ENCODE measurements at regions not wholly inside any gene's neighbourhood (a gene's known extent, or its start where the extent isn't known, plus 50 kb on each side); places are given as distances from the start of the nearest gene placed in this dataset.

DNA sequence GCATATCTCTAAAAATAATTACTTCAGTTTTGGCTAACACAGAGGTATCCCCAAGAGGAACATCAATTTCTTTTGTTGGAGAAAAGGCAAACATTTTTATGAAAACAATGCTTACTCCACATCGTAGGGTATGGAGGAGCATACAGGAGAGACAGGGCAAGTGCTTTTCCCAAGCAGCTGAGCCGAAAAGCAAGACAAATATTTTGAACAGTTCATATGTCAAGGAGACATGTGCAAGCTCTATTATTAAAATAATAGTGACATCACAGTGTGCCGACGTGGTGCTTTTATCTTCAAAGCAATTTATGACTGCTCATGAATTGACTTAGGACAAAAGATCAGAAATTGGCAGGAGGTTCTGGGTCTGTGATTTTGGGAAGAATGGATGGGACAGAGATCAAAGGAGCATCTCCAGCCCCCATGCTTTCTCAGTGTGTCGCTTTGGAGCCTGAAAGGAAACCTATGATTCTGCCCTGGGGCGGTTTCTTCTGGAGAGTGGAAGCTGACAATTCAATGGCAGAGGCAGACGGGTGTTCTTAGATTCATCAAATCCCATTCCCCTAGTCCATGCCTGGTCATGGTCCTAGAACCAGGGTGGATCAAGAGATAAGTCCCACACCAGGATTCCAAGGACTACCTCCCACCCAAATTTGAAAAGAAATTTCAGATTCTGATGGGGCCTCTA, 97.1 kb downstream of the JCAD start:
- H3K9me3 ChIP-seq (replicated peaks) = no peaks in the 10 kb centered on the region
- peaks cover 10% of the 10 kb centered on the region for H3K4me1 ChIP-seq
- no peak overlapping the region for H3K4me3 ChIP-seq
- no peak for DNase-seq
- no peak overlapping the region for H3K27ac ChIP-seq
- no peaks in the 10 kb centered on the region for H3K36me3 ChIP-seq
- H3K27me3 ChIP-seq = no peaks in the 10 kb centered on the region; the same call in 1 of the 2 replicates

DNA sequence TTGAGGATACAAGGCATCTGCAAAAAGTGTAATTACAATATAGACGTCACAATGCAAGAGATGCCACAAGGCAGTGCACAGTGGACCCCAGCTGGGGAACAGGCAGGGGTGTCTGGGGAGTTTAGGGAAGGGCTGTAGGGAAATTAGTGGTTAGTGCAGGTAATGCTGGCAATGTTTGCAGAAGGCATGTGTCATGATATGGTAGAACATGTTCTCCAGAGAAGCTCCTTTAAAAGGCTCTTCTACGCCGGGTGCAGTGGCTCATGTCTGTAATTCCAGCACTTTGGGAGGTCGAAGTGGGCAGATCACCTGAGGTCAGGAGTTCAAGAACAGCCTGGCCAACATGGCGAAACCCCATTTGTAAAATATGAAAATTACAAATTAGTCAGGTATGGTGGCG, 98.0 kb downstream of the JCAD start:
- H3K36me3 ChIP-seq = no peaks in the 10 kb centered on the region
- no peak overlapping the region for H3K27ac ChIP-seq
- no peaks in the 10 kb centered on the region; the same call in 1 of the 2 replicates for H3K27me3 ChIP-seq
- DNase-seq = peak in 1 of 2 experiments; percentile 25
- peaks cover 10% of the 10 kb centered on the region for H3K4me1 ChIP-seq
- H3K4me3 ChIP-seq = no peak overlapping the region
- H3K9me3 ChIP-seq (replicated peaks) = no peaks in the 10 kb centered on the region

DNA sequence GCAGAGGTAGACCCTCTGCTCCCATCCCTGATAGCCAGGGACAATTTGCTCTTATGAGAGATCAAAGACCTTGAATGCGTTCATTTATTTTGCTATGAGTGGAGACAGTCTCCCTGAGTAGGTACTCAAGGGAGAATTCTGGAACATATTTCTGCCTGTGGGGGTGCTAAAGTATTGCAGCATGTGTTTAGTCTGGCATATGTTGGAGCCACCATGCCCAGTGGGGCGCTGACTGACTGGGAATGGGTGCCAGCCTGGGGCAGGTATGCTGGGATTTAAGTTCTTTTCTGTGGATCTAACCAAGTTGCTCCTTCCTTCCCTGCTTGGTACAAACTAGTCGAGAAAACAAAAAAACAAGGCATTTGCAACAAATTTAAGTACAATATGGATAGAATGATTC, 99.1 kb downstream of the JCAD start:
- Histone ChIP-seq H3K36me3 (no peaks in the 10 kb centered on the region), H3K27me3 (no peaks in the 10 kb centered on the region; the same call in 1 of the 2 replicates), H3K4me3 (no peak overlapping the region), H3K9me3 (replicated peaks) (no peaks in the 10 kb centered on the region), H3K27ac (no peak overlapping the region), H3K4me1 (peaks cover 10% of the 10 kb centered on the region)
- no peak for DNase-seq

DNA sequence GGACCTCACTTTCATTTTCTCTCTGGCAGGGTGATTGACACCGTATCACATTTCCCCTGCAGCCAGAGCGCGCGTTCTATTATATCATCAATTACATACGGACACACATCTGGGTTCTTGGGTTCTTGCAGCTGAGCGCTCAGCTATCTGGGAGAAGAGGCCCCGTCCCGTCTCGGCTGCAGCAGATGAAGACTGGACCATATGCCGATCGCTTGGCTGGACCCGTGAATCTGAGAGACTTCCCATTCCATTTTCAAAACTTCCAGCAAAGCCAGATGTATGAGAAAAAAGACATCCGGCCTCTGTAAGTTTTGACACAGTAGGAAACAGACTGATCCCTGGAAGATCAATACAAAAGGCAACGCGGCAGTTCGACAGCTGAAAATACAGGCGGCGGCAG, 99.8 kb downstream of the JCAD start:
- Histone ChIP-seq H3K36me3 (no peaks in the 10 kb centered on the region), H3K9me3 (replicated peaks) (no peaks in the 10 kb centered on the region), H3K4me1 (peaks cover 10% of the 10 kb centered on the region), H3K27ac (no peak overlapping the region), H3K27me3 (no peaks in the 10 kb centered on the region; the same call in 1 of the 2 replicates), H3K4me3 (no peak overlapping the region)
- no peak for DNase-seq

DNA sequence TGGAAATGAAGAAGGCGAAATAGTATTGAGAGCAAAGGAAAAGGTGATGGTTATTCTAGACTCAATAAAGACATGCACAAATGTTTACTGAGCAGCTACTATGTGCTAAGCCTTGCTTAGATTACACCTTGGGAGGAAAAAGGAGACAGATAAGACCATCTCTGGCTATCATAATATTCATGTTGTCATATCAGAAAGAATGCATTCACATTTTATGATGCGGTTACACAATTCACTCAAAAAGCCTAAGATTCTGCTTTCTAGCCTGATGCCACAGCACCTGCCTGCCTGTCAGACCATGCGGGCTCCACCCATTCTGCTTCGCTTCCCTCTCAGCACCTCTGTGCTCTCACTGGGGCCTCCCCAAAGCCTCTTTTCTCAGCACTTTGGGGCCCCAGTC, 100.9 kb downstream of the JCAD start:
- no peak for DNase-seq
- Histone ChIP-seq H3K36me3 (no peaks in the 10 kb centered on the region), H3K27ac (no peak overlapping the region), H3K9me3 (replicated peaks) (no peaks in the 10 kb centered on the region), H3K4me1 (peaks cover 10% of the 10 kb centered on the region), H3K27me3 (no peaks in the 10 kb centered on the region; the same call in 1 of the 2 replicates), H3K4me3 (no peak overlapping the region)

DNA sequence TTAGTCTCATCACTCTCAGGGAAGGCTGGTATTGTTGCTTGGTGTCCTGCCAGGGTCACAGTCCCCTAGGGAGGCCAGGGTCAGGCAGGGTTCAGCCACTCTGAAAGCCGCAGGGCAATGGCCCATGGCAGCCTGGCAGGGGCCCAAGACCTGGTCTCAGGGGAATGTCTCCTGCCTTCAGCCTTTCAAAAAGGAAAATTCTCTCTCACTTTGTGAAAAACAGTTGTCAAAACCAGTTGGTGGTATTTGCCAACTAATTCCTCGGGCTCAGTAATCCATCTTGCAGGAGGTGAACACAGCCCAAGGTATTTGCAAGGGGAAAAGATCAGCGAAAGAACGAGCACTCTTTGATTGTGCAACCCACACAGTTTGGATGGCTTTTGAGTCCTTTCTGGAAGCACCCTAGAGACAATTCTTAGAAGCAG, 101.5 kb downstream of the JCAD start:
- H3K27me3 ChIP-seq = no peaks in the 10 kb centered on the region; the same call in 1 of the 2 replicates
- no peaks in the 10 kb centered on the region for H3K9me3 ChIP-seq (replicated peaks)
- H3K4me1 ChIP-seq = peaks cover 10% of the 10 kb centered on the region
- peak; percentile 72 to 78 for DNase-seq
- H3K4me3 ChIP-seq = no peak overlapping the region
- H3K27ac ChIP-seq = no peak overlapping the region
- no peaks in the 10 kb centered on the region for H3K36me3 ChIP-seq

DNA sequence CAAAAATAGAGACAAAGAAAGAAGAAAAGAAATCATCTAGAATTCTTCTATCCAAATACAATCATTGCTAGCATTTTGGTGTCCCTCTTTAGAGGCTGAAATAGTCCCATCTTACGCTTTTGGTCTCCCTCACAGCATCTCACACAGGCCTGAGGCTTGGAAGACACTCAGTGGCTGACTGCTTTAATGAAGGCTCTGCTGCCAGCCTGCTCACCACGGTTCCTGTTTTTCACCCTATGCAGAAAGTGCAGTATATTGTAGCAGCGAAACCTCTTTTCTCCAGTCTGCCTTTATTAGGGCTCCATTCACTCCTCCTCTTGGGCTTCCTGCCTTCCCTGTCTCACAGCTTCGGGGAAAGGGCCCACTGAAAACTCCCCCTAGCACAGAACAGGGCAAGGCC, 102.2 kb downstream of the JCAD start:
- Histone ChIP-seq H3K27ac (no peak overlapping the region), H3K4me1 (peaks cover 10% of the 10 kb centered on the region), H3K27me3 (no peaks in the 10 kb centered on the region; the same call in 1 of the 2 replicates), H3K9me3 (replicated peaks) (no peaks in the 10 kb centered on the region), H3K4me3 (no peak overlapping the region), H3K36me3 (no peaks in the 10 kb centered on the region)
- no peak for DNase-seq

DNA sequence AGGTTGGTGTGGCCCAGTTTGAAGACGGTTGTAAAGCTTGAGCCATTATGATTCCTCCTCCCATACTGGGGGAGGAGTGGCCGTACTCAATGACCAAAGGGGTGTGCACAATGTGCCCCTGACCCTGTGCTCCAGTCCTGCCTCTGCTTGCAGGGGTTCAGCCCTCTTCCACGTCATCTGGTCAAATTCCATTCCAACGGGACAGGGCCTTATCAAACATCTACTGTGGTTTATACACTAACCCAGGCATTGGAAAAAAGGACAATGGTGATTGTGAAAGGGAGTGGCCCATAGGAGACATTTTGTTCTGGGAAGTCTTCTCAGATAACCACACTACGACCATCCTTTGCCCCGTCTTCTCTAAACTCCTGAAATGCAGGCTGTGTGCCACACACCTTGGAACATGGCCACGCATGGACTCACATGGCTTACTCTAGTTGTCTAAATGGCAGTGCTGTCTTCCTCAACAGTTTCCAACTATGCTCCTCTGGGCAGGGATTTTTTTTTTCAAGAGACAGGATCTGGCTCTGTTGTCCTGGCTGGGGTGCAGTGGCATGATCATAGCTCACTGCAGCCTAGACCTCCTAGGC, 103.0 kb downstream of the JCAD start:
- peaks cover 12% of the 10 kb centered on the region for H3K4me1 ChIP-seq
- H3K36me3 ChIP-seq = no peaks in the 10 kb centered on the region
- no peaks in the 10 kb centered on the region; the same call in 1 of the 2 replicates for H3K27me3 ChIP-seq
- H3K9me3 ChIP-seq (replicated peaks) = no peaks in the 10 kb centered on the region
- no peak for DNase-seq
- H3K27ac ChIP-seq = no peak overlapping the region
- H3K4me3 ChIP-seq = no peak overlapping the region

DNA sequence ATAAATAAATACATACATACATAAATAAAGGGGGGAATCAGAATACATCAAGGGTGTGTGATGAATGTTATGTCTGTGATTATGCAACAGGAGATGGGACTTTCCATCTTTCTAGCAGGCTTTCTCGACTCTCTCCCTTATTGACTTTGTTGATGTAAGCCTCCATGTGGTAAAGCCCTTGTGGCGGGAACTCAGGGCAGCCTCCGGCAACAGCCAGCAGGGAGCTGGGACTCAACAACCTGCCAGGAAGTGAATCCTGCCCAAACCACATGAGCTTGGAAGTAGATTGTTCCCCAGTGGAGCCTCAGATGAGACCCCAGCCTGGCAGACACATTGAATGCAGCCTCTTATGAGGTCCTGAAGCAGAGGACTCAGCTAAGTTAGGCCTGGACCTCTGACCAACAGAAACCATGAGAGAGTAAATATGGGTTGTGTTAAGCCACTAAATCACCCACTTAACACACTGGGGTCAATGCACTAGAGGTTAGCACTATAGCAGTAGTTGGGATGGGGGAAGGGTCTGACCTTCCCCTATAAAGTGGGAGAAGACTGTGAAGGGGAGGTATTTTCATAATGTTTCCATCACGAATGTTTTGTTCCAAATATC, 104.0 kb downstream of the JCAD start:
- Histone ChIP-seq H3K27ac (no peak overlapping the region), H3K36me3 (no peaks in the 10 kb centered on the region), H3K9me3 (replicated peaks) (no peaks in the 10 kb centered on the region), H3K4me3 (no peak overlapping the region), H3K4me1 (peaks cover 17% of the 10 kb centered on the region), H3K27me3 (no peaks in the 10 kb centered on the region)
- peak; percentile 23 to 57 for DNase-seq

DNA sequence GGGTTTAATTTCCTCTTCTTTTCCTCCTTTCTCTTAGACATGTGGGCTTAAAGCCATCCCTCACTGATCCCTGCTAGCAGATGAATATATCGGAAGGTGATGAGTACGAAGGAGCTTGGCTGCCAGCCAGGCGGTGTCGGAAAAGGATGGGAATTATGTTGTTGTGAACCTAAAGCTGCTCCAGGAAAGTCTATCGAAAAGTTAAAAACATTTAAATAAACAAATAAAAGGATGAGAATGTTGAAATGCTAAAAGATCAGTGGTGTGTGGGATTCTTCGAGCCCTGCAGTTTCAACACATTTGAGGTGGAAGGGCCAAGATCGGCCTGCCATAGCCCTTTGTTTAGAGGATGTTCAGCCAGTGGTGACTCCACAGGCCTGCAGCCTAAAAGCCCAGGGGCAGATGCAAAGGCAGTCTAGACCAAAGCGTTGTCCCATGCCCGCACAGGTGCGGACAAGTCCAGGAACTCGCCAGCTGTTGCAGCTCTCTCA, 107.9 kb downstream of the JCAD start:
- Histone ChIP-seq H3K4me1 (peaks cover 16% of the 10 kb centered on the region), H3K27me3 (no peaks in the 10 kb centered on the region), H3K4me3 (no peak overlapping the region), H3K36me3 (no peaks in the 10 kb centered on the region), H3K9me3 (replicated peaks) (no peaks in the 10 kb centered on the region), H3K27ac (no peak overlapping the region)
- DNase-seq = peak; percentile 57 to 77

DNA sequence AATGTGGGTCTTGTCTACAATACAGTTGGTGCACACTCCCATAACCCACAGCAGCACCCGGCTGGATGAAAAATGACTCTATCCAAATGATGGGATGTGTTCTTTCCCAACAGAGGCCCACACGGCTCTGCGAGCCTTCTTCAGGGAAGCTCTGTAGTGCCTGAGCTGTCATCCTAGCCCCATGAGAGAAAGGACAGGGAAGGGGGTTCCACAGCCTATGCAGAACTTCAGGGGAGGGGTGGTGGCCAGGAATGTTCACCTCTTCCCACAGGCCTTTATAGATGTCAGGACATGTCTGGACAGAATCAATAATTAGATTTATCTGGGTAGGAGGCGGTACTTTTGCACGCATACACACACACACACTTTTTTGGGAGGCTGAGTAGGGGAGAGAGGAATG, 109.0 kb downstream of the JCAD start:
- no peaks in the 10 kb centered on the region; the same call in 1 of the 2 replicates for H3K9me3 ChIP-seq (replicated peaks)
- no peaks in the 10 kb centered on the region for H3K36me3 ChIP-seq
- H3K27ac ChIP-seq = no peak overlapping the region
- H3K27me3 ChIP-seq = no peaks in the 10 kb centered on the region
- DNase-seq = no peak
- no peak overlapping the region for H3K4me3 ChIP-seq
- peaks cover 16% of the 10 kb centered on the region for H3K4me1 ChIP-seq

DNA sequence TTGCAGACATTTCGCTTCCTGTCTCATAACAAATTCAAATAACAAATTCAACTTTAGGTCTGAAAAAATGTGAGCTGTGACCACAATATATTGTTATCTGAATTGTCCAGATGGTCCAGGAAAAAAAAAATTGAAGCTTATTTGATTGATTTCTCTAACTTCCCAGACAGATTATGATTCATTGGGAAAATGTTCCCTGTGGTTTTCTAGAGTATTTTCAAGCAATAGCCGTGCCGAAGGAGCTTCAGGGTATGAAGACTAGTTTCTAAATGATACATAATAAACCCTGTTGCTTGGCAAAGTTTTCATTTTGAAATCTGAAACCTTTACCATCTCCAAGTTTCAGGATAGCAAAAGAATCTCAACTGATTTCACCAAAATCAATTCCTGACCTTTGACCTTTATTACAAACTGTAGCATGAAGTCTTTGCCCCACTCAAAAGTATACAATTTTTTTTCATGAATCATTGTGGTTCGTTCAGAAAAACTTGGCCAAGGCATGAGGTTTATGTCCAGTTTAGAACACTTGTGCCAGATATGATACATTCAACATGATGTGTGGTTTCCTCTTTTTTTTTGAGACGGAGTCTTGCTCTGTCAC, 109.9 kb downstream of the JCAD start:
- H3K36me3 ChIP-seq = no peaks in the 10 kb centered on the region
- DNase-seq = peak in 1 of 2 experiments; percentile 23
- peaks cover 16% of the 10 kb centered on the region for H3K4me1 ChIP-seq
- no peaks in the 10 kb centered on the region; the same call in 1 of the 2 replicates for H3K9me3 ChIP-seq (replicated peaks)
- H3K4me3 ChIP-seq = no peak overlapping the region
- peak overlapping the region; percentile 31 for H3K27ac ChIP-seq
- no peaks in the 10 kb centered on the region for H3K27me3 ChIP-seq

DNA sequence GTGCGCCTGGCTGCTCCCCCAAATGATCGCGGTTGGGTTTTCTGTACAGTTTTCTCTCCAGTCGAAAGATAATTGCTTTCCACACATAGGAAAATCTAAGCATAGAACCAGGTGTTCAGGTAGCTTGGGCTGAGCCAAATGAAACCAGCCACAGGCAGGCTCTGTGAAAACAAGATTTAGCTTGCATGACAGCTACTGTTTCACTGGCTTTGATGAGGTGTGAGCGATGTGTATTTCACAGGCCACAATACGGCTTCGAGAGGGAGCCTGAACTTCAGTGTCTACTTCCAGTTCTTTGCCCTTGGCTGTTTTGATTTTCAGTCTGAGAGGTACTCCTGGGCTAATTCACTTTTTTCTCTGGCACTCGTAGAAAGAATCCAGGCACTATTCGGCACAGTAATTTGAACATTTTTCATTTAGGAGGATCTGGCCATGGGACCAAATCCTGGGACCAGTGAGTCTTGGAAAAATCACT, 110.5 kb downstream of the JCAD start:
- Histone ChIP-seq H3K27ac (peak overlapping the region; percentile 31), H3K27me3 (no peaks in the 10 kb centered on the region), H3K4me3 (no peak overlapping the region), H3K4me1 (peaks cover 16% of the 10 kb centered on the region), H3K36me3 (no peaks in the 10 kb centered on the region), H3K9me3 (replicated peaks) (no peaks in the 10 kb centered on the region; the same call in 1 of the 2 replicates)
- no peak for DNase-seq

DNA sequence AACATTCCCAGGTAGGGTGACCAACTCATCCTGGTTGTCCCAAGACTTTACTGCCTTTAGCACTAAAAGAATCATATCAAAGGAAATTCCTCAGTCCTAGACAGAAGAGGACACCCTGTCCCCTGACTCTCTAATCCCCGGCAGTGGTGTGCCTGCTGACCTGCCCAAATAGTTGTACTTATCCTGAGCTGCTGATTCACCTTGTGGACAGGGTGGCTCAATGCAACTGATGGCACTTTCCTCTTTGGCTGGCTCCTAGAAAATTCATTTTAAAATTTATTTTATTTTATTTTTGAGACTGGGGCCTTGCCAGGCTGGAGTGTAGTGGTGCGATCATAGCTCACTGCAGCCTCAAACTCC, 111.7 kb downstream of the JCAD start:
- Histone ChIP-seq H3K27ac (no peak overlapping the region), H3K36me3 (no peaks in the 10 kb centered on the region)
- DNase-seq = no peak

More for the DNA sequence above, 111.7 kb downstream of the JCAD start:
- Histone ChIP-seq H3K27me3 (0 out of 2 replicates have a peak, but pooled peaks cover 6% of the 10 kb centered on the region), H3K4me3 (no peak overlapping the region), H3K9me3 (replicated peaks) (no peaks in the 10 kb centered on the region; the same call in 1 of the 2 replicates), H3K4me1 (peaks cover 16% of the 10 kb centered on the region)
